HEK293 (cell line): ENCODE measurements at regions not wholly inside any gene's neighbourhood (a gene's known extent, or its start where the extent isn't known, plus 50 kb on each side); places are given as distances from the start of the nearest gene placed in this dataset.

Source experiments
- CTCF ChIA-PET: fragments of 350-600 bp; formaldehyde crosslinking; extraction: SDS; loops from one replicate; lab custom pipeline; 2021; ENCODE audit warnings: antibody characterized with exemption; lab: Yijun Ruan, JAX
- POLR2A ChIA-PET: fragments of 300-600 bp; formaldehyde crosslinking; extraction: SDS; loops from one replicate; lab custom pipeline; 2020; ENCODE audit warnings: antibody characterized with exemption, inconsistent platforms; lab: Yijun Ruan, JAX
- H3K27ac ChIP-seq: fragments of 200-500 bp; sonication (Bioruptor generic); 2 replicates; pipeline ENCODE4 v1.5.1; 2014; ENCODE audit warnings: low read depth, low read length, control low read depth, inconsistent platforms; ENCODE audit errors: extremely low read depth
- H3K36me3 ChIP-seq, 2 experiments: fragments of 200-500 bp in 1 of 2; sonication (Bioruptor generic) in 1 of 2; 1 replicate in 1 of 2; 2 replicates in 1 of 2; pipeline ENCODE4 v1.5.1; 2014 to 2017; ENCODE audit warnings: inconsistent platforms in 2 of 2, low read length in 2 of 2; ENCODE audit not compliant: control insufficient read depth in 2 of 2, insufficient read depth in 1 of 2
- H3K4me1 ChIP-seq: fragments of 200-500 bp; sonication (Bioruptor generic); 2 replicates; pipeline ENCODE4 v1.5.1; 2014; ENCODE audit warnings: mild to moderate bottlenecking, low read length, inconsistent platforms; ENCODE audit not compliant: control insufficient read depth, insufficient read depth
- H3K4me3 ChIP-seq: 2 replicates; pipeline ENCODE4 v1.5.1; 2011; ENCODE audit warnings: low read depth, mild to moderate bottlenecking, control low read depth, low read length, moderate library complexity
- H3K9me3 ChIP-seq: fragments of 200-500 bp; sonication (Bioruptor generic); 2 replicates; pipeline ENCODE4 v1.5.1; 2014; ENCODE audit warnings: low read depth, low read length, inconsistent platforms; ENCODE audit not compliant: control insufficient read depth, insufficient read depth
- BCL6B ChIP-seq: fragments of 450-650 bp; formaldehyde crosslinking; IDR thresholded peaks from 2 replicates; pipeline ENCODE4 v1.5.1; 2017; ENCODE audit warnings: missing biosample characterization, missing genetic modification characterization
- ELK4 ChIP-seq: IDR thresholded peaks from 2 replicates; pipeline ENCODE4 v1.6.1; 2011; ENCODE audit warnings: mild to moderate bottlenecking, low read depth, low read length, borderline replicate concordance
- PRDM1 ChIP-seq: fragments of 450-650 bp; formaldehyde crosslinking; IDR thresholded peaks from 2 replicates; pipeline ENCODE4; 2016; ENCODE audit warnings: missing biosample characterization, missing genetic modification characterization
- YY2 ChIP-seq: fragments of 450-650 bp; formaldehyde crosslinking; IDR thresholded peaks from 2 replicates; pipeline ENCODE4 v1.5.1; 2016; ENCODE audit warnings: missing biosample characterization, missing genetic modification characterization
- ZBTB1 ChIP-seq: fragments of 450-650 bp; formaldehyde crosslinking; IDR thresholded peaks from 2 replicates; pipeline ENCODE4 v1.5.1; 2016; ENCODE audit warnings: missing biosample characterization, missing genetic modification characterization
- ZBTB48 ChIP-seq: fragments of 450-650 bp; formaldehyde crosslinking; IDR thresholded peaks from 2 replicates; pipeline ENCODE4 v1.5.1; 2016; ENCODE audit warnings: missing biosample characterization, missing genetic modification characterization
- ZBTB7A ChIP-seq: fragments of 450-650 bp; formaldehyde crosslinking; IDR thresholded peaks from 2 replicates; pipeline ENCODE4 v1.5.1; 2016; ENCODE audit warnings: low read depth, missing biosample characterization, missing genetic modification characterization
- ZFP41 ChIP-seq: fragments of 450-650 bp; formaldehyde crosslinking; IDR thresholded peaks from 2 replicates; pipeline ENCODE4 v1.5.1; 2016; ENCODE audit warnings: missing biosample characterization, missing genetic modification characterization, borderline replicate concordance
- ZNF16 ChIP-seq: fragments of 450-650 bp; formaldehyde crosslinking; IDR thresholded peaks from 2 replicates; pipeline ENCODE4 v1.5.1; 2016; ENCODE audit warnings: low read depth, missing biosample characterization, missing genetic modification characterization
- ZNF184 ChIP-seq: fragments of 450-650 bp; IDR thresholded peaks from 2 replicates; pipeline ENCODE4 v1.5.1; 2018; ENCODE audit warnings: missing biosample characterization, mild to moderate bottlenecking, missing genetic modification characterization
- ZNF202 ChIP-seq: fragments of 450-650 bp; formaldehyde crosslinking; IDR thresholded peaks from 2 replicates; pipeline ENCODE4 v1.5.1; 2016; ENCODE audit warnings: missing biosample characterization, missing genetic modification characterization, borderline replicate concordance
- ZNF211 ChIP-seq: fragments of 450-650 bp; formaldehyde crosslinking; IDR thresholded peaks from 2 replicates; pipeline ENCODE4 v1.5.1; 2016; ENCODE audit warnings: low read depth, missing biosample characterization, missing genetic modification characterization
- ZNF23 ChIP-seq: fragments of 450-650 bp; formaldehyde crosslinking; IDR thresholded peaks from 2 replicates; pipeline ENCODE4 v1.5.1; 2016; ENCODE audit warnings: missing biosample characterization, missing genetic modification characterization, borderline replicate concordance
- ZNF292 ChIP-seq: fragments of 450-650 bp; formaldehyde crosslinking; IDR thresholded peaks from 2 replicates; pipeline ENCODE4 v1.5.1; 2016; ENCODE audit warnings: low read depth, missing biosample characterization, missing genetic modification characterization, borderline replicate concordance
- ZNF394 ChIP-seq: fragments of 450-650 bp; formaldehyde crosslinking; IDR thresholded peaks from 2 replicates; pipeline ENCODE4 v1.5.1; 2016; ENCODE audit warnings: missing biosample characterization, missing genetic modification characterization, mild to moderate bottlenecking, moderate library complexity, borderline replicate concordance
- ZNF416 ChIP-seq: fragments of 450-650 bp; formaldehyde crosslinking; IDR thresholded peaks from 2 replicates; pipeline ENCODE4 v1.5.1; 2016; ENCODE audit warnings: missing biosample characterization, missing genetic modification characterization
- ZNF433 ChIP-seq: fragments of 450-650 bp; formaldehyde crosslinking; IDR thresholded peaks from 2 replicates; pipeline ENCODE4 v1.5.1; 2016; ENCODE audit warnings: missing biosample characterization, missing genetic modification characterization, low read depth
- ZNF521 ChIP-seq: fragments of 450-650 bp; formaldehyde crosslinking; IDR thresholded peaks from 2 replicates; pipeline ENCODE4 v1.5.1; 2017; ENCODE audit warnings: missing biosample characterization, mild to moderate bottlenecking, missing genetic modification characterization
- ZNF548 ChIP-seq: fragments of 450-650 bp; formaldehyde crosslinking; IDR thresholded peaks from 2 replicates; pipeline ENCODE4 v1.5.1; 2016; ENCODE audit warnings: missing biosample characterization, missing genetic modification characterization
- ZNF558 ChIP-seq: fragments of 450-650 bp; formaldehyde crosslinking; IDR thresholded peaks from 2 replicates; pipeline ENCODE4 v1.5.1; 2016; ENCODE audit warnings: missing biosample characterization, missing genetic modification characterization
- ZNF623 ChIP-seq: fragments of 450-650 bp; formaldehyde crosslinking; IDR thresholded peaks from 2 replicates; pipeline ENCODE4 v1.5.1; 2016; ENCODE audit warnings: missing biosample characterization, missing genetic modification characterization
- ZNF626 ChIP-seq: fragments of 450-650 bp; sonication (Bioruptor Pico); formaldehyde crosslinking; IDR thresholded peaks from 2 replicates; pipeline ENCODE4 v1.5.1; 2018; ENCODE audit warnings: missing biosample characterization, missing genetic modification characterization, inconsistent platforms
- ZNF677 ChIP-seq: fragments of 450-650 bp; IDR thresholded peaks from 2 replicates; pipeline ENCODE4 v1.5.0; 2018; ENCODE audit warnings: missing biosample characterization, mild to moderate bottlenecking, missing genetic modification characterization, moderate library complexity
- ZNF707 ChIP-seq: fragments of 450-650 bp; formaldehyde crosslinking; IDR thresholded peaks from 2 replicates; pipeline ENCODE4 v1.5.1; 2016; ENCODE audit warnings: missing biosample characterization, missing genetic modification characterization
- ZNF843 ChIP-seq: fragments of 450-650 bp; formaldehyde crosslinking; IDR thresholded peaks from 2 replicates; pipeline ENCODE4 v1.5.1; 2016; ENCODE audit warnings: missing biosample characterization, missing genetic modification characterization
- TF ChIP-seq, protein P1 (sequence below): fragments of 450-650 bp; formaldehyde crosslinking; IDR thresholded peaks from 2 replicates; pipeline ENCODE4 v1.5.1; 2016; ENCODE audit warnings: missing biosample characterization, missing genetic modification characterization
- TF ChIP-seq, protein P2 (sequence below): fragments of 450-650 bp; formaldehyde crosslinking; IDR thresholded peaks from 2 replicates; pipeline ENCODE4 v1.5.1; 2016; ENCODE audit warnings: missing biosample characterization, missing genetic modification characterization

- Histone ChIP-seq H3K27ac (no peak overlapping the region), H3K4me3 (no peak overlapping the region), H3K9me3 (no peaks in the 10 kb centered on the region), H3K36me3 (no peaks in the 10 kb centered on the region), H3K4me1 (no peaks in the 10 kb centered on the region)
- TF ChIP-seq ZFP41 (tag by site-specific recombination) (no peak), ZNF558 (no peak), ZNF677 (tag by site-specific recombination) (no peak), BCL6B (tag by site-specific recombination) (no peak), ZNF394 (tag by site-specific recombination) (no peak), ZBTB7A (tag by site-specific recombination) (no peak), ZNF843 (no peak), ZNF211 (tag by site-specific recombination) (no peak), ZNF16 (tag by site-specific recombination) (no peak), ZNF184 (no peak), ZNF623 (tag by site-specific recombination) (no peak), YY2 (tag by site-specific recombination) (no peak)
- POLR2A ChIA-PET: no interaction called here
- CTCF ChIA-PET: interaction anchor here (1.1 kb wide), 1 partner anchor 11 kb away, joined by 3 read pairs; no protein-coding TSS in a partner anchor
Measured at GRCh38 chr7:80017101-80017698, 117.4 kb upstream of the GNAI1 start.

DNA sequence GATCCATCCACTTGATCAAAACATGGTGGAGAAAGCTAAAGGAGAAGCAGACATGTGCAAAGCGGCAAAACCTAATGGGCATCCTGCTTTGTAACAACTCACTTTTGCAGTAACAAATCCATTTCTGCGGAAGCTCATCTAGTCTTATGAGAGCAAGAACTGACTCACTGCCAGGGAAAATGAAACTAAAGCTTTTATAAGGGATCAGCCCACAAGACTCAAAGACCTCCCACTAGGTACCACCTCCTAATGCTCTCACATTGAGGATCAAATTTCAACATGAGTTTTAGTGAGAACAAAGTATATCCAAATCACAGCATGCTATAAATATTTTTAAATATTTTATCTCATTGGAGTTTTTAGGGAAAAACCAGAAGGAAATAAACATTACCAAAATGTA is 120.1 kb upstream of the GNAI1 start:
- H3K36me3 ChIP-seq: no peaks in the 10 kb centered on the region
- no peaks in the 10 kb centered on the region for H3K9me3 ChIP-seq
- POLR2A ChIA-PET: no interaction called here
- TF ChIP-seq ZNF433 (no peak), ZNF416 (tag by site-specific recombination) (no peak), ZNF521 (tag by site-specific recombination) (no peak), PRDM1 (tag by site-specific recombination) (no peak), ZNF707 (tag by site-specific recombination) (no peak), ZBTB48 (no peak), ZNF23 (tag by site-specific recombination) (no peak), ZNF626 (tag by site-specific recombination) (no peak), ZNF202 (tag by site-specific recombination) (no peak), ZNF548 (no peak), ZNF292 (tag by site-specific recombination) (no peak), ELK4 (no peak), ZBTB1 (tag by site-specific recombination) (no peak)
- TF ChIP-seq, protein P1, sequence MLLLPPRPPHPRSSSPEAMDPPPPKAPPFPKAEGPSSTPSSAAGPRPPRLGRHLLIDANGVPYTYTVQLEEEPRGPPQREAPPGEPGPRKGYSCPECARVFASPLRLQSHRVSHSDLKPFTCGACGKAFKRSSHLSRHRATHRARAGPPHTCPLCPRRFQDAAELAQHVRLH (tag by site-specific recombination): no peak
- TF ChIP-seq, protein P2, sequence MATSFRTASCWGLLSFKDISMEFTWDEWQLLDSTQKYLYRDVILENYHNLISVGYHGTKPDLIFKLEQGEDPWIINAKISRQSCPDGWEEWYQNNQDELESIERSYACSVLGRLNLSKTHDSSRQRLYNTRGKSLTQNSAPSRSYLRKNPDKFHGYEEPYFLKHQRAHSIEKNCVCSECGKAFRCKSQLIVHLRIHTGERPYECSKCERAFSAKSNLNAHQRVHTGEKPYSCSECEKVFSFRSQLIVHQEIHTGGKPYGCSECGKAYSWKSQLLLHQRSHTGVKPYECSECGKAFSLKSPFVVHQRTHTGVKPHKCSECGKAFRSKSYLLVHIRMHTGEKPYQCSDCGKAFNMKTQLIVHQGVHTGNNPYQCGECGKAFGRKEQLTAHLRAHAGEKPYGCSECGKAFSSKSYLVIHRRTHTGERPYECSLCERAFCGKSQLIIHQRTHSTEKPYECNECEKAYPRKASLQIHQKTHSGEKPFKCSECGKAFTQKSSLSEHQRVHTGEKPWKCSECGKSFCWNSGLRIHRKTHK: no peak
- no peaks in the 10 kb centered on the region for H3K4me1 ChIP-seq
- no peak overlapping the region for H3K4me3 ChIP-seq
- no peak overlapping the region for H3K27ac ChIP-seq
- CTCF ChIA-PET: no interaction called here
